GM10266 (cell line): ENCODE measurements at regions not wholly inside any gene's neighbourhood (a gene's known extent, or its start where the extent isn't known, plus 50 kb on each side); places are given as distances from the start of the nearest gene placed in this dataset.

Source experiments
- DNase-seq: peaks from one replicate; pipeline ENCODE4 v3.0.0; 2012; ENCODE audit errors: extremely low spot score
- CTCF ChIP-seq: IDR thresholded peaks from 2 replicates; pipeline ENCODE4 v1.5.1; 2012; ENCODE audit warnings: mild to moderate bottlenecking, low read depth; ENCODE audit not compliant: control insufficient read depth, insufficient read depth; ENCODE audit errors: missing control alignments

DNA sequence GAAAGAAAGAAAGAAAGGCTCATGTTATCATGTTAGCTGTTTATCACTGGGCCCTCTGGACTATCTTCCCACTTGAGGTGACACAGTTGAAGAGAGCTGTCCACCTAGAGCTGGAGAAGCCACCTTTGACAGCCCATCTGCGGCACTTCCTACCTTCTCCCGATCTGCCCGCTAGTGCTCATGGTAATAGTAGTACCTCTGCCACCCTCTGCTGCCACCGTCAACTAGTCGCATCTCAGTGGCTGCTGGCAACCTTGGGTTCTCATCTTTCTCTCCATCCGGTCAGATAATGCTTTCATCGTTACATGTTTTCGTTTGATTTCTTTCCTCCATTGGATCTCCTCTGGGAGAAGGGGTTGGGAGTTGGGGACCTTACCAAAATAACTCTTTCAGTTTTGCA, 63.2 kb upstream of the COPS8 start:
- TF ChIP-seq CTCF: no peak
- no peak for DNase-seq

- no peak for DNase-seq
Observed at GRCh38 chr2:237024255-237024654, 61.4 kb upstream of the COPS8 start.

DNA sequence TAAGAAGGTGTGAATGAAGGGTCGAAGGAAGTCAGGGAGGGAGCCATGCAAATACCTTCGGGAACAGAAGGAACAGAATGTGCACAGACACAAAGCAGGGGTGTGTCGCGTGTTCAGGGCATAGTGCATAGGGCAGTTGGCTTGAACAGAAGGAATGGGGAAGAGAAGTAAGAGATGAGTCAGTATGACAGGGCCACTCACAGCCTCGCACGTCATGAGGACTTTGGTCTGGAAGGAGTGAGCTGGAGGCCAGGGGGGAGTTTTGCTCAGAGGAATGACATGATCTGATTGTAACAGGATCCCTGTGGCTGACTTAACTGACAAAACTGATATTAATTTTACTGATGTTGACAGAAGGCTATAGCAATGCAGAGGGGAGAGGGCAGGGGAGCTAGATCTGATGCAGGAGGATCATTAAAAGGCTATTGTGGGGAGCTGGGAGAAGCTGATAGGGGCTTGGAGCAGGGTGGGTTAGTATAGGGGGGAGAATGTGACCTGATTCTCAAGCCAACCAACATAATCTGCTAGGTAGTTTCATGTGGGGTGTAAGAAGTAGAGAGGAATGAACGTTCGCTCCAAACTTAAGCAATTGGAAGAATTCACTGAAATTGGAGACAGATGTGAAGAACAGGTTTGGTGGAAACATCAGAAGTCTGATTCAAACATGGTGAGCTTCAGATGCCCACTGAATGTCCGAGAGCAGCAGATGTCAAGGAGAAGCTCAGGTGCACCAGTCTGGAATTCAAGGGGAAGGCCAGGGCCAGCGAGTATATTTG, 60.4 kb upstream of the COPS8 start:
- no peak for DNase-seq
- no peak for TF ChIP-seq CTCF

More at GRCh38 chr2:237024255-237024654, 61.4 kb upstream of the COPS8 start:
- no peak for TF ChIP-seq CTCF

DNA sequence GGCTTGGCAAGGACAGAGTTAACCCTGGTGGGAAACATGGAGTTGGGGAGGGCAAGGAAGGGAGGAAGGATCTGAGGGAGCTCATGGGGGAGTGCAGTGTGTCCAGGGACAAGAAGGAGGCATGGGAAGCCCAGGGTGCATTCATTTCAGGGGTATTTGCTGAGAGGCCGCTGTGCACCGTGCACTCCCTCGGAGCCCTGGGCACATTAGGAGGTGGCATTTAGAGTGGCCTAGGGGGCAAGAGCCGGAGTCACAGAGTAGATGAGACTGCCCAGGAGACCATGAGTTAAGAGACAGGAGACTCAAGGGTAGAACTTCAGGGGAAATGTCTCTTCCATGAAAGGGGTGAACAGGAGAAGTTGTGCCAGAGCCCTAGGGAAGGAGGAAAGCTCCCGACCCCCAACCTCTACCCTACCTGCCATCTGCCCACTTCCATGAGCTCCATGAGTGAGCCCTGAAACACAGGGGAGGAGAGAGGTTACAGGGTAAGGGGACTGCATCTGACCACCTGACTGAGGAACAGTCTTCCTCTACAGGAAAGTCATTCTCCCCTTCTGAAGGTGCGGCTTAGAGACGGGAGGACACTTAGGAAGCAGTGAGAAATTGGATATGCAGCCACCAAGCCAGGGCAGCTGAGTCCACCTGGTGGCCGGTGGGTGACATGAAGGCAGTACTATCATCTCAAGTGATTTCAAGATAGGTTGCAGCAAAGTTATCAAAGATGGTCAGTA, 58.5 kb upstream of the COPS8 start:
- peak; percentile 61 for TF ChIP-seq CTCF
- peak; percentile 47 for DNase-seq

DNA sequence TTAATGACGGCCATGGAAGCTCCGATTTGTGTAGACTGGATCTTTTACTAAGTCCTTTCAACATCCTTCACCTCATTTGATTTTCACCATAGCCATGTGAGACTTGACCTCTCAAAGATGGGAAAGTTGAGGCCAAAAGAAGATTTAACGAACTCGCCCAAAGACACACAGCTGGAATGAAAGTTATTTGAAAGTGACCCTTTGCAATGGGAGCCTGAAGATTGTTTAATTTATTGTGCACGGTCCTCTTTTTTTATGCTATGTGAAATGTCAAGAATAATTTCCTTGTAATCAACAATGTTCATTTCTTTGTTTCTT, 58.0 kb upstream of the COPS8 start:
- no peak for DNase-seq
- TF ChIP-seq CTCF: no peak

- no peak for TF ChIP-seq CTCF
Observed at GRCh38 chr2:237030382-237030781, 55.3 kb upstream of the COPS8 start.

GRCh38 chr2:237033536-237034060, 52.1 kb upstream of the COPS8 start:
- no peak for TF ChIP-seq CTCF
- DNase-seq: no peak

More at GRCh38 chr2:237030382-237030781, 55.3 kb upstream of the COPS8 start:
- DNase-seq: no peak
